HG02610 (cell line): ENCODE measurements at regions not wholly inside any gene's neighbourhood (a gene's known extent, or its start where the extent isn't known, plus 50 kb on each side); places are given as distances from the start of the nearest gene placed in this dataset.

ENCODE experiments used
- ATAC-seq: cut with Tn5 transposase; IDR thresholded peaks from one replicate; pipeline ENCODE4 v1.9.1; 2021; ENCODE audit warnings: mild to moderate bottlenecking, moderate library complexity; ENCODE audit not compliant: unreplicated experiment

DNA sequence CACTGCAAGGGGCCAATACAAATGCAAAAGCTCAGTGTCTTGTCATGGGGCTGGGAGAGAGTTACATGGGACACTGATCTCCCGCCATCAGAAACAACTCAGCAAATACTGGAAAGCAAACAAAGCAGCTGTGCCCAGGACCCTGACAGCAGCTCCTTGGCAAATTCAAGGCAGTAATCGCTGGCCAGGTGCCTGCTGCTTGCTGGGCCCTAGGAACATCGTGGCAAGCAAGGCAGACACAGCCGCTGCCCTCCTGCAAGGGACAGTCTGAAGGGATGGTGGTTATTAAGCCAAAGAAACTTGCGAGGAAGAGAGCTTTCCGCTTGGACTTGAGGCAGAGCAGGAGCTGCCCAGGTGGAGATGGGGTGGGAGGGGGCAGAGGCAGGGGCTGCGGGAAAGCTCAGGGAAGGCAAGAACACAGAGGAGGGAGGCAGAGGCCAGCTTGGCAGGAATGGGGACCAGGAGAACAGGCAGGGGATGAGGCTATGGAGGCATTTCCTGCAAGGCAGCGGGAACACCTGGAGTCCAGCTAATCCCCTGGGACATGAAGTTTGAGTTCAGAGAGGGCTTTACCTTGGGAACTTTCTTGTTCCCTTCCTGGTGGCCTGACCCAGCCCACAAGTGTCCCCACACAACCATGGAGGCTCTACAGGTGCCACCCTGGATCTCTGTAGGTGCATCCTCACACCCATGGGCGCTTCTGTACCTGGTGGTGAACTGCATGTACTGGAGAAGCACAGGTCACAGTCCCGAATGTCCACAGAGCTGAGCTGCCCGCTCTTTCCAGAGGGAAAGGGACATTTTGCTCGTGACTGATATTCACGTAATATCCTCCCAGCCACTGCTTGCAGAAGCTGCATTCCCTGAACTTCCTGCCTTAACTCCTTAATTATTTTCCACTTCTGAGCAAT lies 78.7 kb upstream of the ATP2B2 start:
- no peak for ATAC-seq

DNA sequence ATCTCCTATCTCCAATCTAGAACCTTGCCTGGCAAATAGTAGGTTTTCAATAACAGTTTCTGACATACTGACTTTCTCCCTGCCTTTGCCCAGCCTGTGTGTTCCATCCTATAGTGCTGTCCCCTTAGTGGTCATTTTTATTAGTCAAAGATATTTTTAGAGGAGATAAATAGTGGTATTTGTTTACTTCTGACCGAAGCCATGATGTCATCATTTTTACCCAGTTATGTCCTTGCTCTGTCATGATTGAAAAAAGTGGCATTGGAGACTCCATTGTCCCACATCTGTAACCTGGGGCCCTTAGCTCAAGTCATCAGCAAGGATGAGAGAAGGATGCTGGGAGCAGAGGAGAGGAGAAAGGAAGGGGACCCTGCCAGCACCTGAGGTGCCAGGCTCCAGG lies 80.6 kb upstream of the ATP2B2 start:
- ATAC-seq, result no peak

DNA sequence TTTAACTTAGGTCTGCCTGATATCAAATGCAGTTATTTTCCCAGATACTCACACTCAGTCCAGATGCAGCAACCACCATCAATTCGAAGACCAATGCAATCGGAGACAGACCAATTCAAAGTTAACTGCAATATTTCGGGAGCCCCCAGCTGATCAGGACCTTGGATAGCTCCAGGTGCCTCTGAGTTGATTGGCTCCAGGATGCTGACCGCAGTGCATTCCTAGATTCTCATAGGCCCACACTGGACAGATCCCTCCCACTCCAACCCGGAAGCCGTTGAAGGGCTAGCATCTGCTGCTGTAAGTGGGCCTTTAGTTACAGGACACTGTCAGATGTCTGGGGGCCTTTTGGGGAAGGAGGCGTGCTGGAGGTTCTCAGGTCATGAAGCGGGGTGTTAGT lies 89.5 kb upstream of the ATP2B2 start:
- no peak for ATAC-seq

DNA sequence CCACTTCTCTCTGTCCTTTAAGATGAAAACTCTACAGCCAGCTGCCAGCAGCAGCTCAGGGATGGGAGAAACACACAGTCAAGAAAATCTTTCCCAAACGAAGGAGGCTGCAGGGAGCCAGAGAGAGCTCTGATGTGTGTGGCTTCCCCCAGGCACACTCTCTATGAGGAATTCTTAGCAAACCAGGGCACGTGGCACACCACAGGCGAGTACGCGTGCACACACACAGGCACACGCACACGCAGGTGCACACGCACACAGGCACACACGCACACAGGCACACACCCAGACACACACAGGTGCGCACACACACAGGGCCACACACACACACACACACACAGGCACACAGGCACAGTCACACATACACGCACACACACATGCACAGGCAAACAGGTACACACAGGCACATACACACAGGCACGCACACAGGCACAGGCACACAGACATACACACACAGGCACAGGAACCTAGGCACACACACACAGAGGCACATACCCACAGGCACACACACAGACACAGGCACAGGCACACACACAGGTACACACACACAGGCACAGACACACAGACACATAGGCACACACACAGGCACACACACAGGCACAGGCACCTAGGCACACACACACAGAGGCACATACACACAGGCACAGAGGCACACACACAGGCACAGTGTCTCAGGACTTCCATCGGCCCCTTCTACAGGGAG lies 91.5 kb upstream of the ATP2B2 start:
- no peak for ATAC-seq

DNA sequence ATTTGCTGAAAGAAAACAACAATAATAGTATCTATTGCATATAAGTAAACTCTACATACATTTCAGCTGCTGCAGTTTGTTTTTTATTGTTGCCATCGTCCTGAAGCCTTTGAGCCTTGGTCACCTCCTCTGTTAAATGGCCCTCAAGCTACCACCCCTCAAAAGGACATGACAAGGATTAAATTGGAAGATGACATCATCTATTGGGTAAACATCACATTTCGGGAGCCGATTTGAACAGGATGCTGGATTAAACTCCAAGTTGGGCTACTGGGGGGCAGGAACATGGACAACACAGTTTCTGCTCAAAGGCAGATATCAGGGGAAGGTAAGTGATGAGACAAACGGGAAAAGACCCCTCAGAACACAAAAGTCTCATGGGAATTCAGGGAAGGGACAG lies 92.3 kb upstream of the ATP2B2 start:
- ATAC-seq, result no peak

DNA sequence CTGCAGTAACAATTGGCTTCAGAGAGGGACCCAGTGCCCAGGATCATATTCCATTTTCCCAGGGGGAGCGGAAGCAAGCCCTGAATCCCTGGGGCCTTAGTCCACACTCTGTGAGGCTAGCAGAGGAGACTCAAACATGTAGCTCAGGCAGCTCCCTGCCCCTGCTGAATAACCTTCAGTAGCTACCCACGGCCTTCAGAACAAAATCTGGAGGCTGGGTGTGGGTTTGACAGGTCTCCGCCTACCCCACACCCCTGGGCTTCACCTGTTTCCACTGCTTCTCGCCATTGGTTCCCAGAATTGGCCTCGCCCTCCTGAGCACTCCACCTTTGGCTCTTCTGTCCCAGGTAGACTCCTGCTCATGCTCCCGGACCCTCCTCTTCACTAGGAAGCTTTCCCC lies 93.6 kb upstream of the ATP2B2 start:
- no peak for ATAC-seq

DNA sequence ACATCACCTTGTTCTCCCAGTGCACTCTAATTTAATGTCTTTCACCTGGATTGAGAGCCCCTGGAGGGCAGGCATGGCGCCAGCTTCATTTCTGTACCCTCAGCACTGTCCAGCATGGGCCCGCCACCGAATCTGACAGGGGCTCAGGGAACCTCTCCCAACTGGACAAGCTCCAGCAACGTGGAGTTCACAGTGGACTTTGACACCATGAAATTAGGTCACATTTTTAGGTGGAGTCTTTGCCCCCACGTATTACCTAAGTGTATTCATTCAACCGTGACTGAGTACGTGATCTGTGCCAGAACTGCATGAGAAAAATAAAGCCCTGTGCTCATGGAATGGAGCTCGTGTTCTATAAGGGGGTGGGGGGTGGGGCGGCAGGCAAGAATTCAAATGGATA lies 94.1 kb upstream of the ATP2B2 start:
- ATAC-seq, result no peak

DNA sequence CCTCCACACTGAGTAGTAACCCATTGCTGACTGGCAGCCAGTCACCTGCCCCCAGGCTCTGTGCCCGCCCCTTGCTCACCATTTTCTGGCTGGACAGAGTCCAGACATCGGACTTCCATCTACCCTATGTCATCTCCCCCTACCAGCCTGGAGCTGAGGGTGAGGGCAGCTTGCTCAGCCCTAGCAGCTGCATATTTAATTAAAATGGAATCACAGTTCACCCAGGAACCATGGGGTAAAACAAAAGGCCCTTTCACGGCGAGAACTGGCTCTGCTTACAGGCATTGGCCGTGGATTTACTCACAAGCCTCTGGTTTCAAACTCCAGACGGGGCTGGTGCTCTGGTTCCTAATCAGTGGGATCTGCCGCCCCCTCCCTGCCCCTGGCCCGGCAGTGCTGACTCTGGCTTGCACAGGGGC lies 94.9 kb upstream of the ATP2B2 start:
- ATAC-seq, result no peak

DNA sequence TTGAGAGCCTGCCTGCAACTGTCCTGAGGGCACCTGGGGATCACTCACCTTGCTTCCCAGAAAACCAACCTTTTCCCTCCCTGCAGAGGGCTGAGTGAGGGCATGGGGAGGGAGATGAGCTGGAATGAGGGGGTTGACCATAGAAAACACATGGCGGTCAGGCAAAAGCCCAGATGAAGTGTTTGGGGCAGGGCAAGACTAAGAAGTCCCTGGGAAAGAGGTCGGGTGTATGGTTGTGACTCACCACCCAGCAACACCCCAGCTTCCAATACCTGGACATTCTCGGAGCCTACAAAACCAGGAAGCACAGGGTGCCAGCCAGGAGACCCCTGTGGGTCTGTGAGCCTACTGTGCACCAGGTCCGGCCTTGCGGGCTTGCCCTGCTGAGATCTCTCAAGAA lies 95.3 kb upstream of the ATP2B2 start:
- ATAC-seq, result no peak

DNA sequence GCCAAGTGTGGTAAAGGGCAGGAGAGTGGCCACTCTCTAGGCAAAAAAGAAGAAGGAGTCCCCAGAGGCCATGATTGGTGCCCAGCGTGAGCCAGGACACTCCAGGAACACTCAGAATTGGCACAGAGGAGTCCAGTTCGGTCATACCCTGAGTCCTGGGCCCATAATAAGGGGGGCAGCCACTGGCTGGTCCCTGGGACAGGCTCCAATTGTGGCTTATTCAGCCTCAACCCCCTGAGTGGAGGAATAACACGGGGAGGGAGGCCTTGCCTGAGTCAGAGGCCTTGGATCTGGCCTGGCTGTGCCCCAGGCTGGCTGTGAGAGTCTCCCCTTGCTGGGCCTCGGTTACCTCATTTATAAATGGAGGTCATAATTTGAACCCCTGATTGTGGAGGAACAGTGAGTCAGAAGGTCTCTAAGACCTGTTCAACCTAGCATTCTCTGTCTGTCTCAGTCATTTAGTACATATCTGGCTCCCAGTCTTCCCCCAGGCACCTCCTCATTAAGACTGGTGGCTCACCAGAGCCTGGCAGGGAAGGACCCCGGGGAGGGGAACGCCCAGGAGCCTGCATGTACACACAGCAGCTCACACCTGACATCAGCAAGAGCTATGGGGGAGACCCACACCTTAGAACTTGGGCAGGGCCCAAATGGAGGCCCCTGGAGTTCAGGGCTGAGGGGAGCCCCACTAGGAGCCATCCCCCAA lies 95.9 kb upstream of the ATP2B2 start:
- ATAC-seq, result no peak

DNA sequence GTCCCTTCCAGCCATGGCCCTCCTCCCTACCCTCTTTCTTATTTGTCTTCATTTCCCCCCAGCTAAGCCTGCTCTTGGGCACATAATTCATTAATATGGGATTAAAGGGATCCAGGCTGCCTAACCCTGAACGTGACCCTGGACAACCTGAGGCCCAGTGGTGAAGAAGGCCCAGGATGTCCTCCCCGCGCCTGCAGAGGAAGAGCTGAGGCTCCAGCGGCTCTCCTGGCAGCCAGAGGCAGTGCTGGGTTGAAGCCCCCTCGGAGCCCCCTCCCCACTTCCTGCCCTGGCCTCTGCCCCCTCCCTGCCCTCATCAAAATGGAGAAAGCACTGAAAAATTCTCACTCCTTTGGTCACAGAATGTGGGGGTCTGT lies 96.5 kb upstream of the ATP2B2 start:
- no peak for ATAC-seq

DNA sequence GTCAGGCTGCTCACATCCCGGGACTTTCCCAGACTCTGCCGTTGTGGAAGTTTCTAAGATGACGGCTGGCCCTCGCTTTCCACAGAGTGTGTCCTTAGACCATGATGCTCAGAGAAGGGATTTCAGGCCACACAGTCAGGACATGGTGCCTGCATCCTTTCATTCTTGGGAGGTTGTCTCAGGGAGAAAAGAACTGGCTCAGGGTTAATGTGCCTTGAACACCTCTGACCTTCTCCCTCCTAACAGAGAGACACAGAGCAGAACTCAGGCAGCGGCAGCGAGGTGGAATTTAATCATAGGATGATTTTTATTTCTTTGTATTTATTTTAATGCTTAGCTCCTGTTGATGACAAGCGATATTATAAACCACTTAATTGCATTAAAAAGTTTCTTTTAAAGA lies 96.9 kb upstream of the ATP2B2 start:
- no peak for ATAC-seq

DNA sequence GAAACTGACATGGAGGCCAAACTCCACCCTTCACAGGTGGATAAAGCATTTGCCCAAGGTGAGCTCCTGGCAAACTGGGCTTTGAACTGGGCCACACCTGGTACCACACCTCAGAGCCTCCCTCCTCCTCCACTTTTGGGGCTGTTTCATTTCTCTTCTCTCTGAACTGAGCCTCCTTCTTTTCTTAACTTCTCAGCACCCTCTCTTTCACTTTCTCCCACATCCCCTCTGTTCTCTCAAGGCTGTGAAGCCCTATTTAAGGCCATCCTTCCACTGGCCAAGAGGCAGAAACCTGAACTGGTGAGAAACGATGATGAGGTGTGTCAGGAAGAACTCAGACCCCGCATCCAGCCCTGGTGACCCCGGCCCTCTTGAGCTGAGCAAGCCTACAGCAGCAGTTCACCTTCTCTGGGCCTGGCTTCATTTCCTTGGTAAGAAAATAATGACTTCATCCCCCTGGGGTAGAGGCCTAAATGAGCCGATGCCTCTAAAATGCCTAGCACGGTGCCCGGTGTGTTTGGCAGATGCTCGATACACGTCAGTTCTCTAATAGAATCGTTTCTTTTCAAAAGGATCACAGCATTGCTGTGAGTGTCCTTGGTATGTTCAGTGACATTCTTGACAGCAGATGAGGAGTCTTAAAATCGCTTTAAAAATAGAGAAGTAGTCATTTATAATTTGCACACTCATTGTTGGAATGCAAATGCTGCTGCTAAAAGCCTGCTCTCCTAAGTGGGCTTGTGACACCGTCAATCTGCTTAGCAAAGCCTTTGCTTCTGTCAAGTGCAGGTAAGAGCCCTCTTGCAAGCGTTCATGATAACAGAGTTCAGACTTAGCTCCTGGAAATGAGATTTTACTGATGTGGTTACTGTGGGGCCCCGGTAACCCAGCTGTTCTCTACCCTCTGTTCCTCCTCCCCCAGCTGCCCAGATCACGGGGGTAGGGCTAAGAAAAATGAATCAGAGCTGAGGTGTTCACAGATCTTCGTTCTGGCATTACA lies 97.7 kb upstream of the ATP2B2 start:
- ATAC-seq, result no peak

DNA sequence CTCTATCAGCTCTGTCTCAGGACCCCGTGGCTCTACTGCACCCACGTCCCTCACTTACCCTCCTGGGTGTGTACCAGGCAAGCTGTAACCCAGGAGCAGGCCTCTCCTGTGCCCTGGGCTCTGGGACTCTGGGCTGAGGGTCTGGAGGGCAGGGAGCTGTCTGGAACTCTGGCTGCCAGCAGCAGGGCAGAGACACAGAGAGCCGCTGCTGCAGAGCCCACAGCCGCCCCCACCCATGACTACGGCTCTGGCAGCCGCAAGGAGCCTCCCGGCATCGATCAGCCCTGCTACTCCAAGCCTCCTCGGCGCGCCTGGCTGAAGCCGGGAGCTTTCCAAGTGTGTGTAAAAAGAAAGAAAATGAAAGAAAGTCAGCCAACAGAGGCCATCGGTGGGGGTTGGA lies 103.7 kb upstream of the ATP2B2 start:
- ATAC-seq, result no peak

DNA sequence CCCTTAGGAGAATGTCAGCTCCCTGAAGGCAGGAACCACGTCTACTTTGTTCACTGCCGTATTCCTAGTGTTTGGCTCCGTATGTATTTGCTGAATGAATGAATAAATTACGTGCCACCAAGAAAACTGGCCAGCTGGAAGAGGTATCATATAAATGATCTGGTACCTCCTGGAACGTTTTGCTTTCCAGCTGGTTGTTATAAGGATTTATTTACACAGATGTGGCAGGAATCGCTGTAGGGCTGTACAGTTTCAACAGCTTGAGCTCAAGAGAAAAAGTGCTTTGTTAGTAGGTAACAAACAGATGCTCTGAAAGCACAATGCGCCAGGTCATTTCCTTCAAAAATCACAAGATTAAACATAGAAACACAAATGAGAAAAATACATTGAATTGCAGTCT lies 108.8 kb upstream of the ATP2B2 start:
- ATAC-seq, result no peak

DNA sequence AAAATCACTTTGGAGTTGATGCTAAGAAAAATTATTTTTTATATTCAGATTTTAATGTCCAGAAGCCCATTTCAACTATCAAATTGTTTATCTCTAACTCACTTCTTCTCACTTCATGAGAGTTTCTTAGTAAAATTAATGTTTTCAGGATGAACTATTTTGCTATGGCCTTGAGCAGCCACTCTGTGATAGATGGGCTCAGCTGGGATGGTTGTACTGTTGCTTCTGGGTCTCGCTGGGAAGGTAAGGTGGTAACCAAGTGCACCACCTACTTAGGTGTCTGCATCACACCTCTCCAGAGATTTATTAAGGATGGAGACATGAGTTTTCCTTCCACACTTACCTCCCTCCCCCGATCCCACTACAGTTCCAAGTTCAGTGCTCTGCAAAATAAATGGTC lies 110.3 kb upstream of the ATP2B2 start:
- ATAC-seq, result no peak

DNA sequence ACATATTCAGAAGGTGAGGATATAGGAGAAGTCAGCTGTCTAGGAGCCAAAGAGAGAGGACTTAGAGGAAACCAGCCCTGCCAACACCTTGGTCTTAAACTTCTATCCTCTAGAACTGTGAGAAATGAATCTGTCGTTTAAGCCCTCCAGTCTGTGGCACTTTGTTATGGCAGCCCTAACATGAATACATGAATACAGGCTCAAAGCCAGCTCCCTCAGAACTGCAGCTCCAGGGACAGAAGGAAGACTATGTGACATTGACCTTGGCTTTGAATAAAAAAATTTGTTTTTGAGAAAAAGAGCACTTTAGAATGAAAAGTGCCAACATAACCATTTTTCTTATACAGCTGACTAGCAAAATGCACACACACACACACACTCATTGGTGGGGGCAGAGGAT lies 110.9 kb upstream of the ATP2B2 start:
- ATAC-seq, result no peak

DNA sequence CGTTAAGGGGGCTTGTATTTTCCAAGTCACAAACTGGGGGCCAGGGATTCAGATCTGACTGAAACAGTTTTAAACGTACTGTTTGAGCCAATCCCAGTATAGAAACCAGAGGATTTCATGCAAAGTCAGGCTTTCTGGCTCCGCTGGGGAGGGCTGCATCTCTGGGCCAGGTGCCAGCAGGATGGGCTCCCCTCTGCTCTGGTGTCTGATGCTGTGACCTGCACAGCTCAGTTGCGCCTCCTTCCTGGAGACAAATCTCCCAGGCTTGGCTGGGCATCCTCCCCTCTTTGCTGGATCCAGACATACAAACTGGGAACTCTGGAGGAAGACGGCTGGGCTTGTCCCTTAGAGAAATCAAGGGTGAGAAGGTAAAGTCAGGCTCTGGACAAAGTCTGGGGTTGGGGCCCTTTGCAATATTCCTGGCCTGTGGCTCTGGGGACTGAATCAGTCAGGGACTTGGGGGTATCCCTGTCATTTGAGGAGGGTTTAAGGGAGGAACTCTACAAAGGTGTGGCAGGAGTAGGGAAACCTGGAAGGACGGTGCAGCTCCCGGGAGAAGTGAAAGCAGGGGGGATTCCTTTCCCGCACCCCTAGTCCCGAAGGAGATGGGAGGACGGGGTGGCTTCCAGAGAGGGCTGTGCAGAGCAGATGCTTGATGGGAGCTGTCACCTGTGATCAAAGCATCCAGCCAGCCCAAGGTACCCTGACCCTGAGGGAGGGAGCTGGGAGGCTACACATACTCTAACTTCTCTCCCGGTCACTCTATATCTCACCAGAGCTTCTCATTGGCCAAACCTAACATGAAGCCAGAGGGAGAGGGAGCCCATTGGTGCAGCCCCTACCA lies 114.8 kb upstream of the ATP2B2 start:
- ATAC-seq, result no peak

DNA sequence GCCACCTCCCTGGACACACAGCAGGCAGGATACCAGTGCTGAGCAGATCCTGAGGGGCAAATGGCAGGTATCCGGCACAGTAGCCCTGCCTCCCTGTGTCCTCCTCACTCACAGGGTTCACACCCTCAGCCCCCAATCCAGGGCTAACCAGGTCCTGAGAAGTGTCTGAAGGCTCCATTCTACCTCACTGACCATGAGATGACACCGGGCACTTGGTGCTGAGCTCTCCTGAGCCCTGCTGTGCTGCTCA lies 115.4 kb upstream of the ATP2B2 start:
- ATAC-seq, result no peak
